ENCODE measurements at regions not wholly inside any gene's neighbourhood (a gene's known extent, or its start where the extent isn't known, plus 50 kb on each side); places are given as distances from the start of the nearest gene placed in this dataset.

DNA sequence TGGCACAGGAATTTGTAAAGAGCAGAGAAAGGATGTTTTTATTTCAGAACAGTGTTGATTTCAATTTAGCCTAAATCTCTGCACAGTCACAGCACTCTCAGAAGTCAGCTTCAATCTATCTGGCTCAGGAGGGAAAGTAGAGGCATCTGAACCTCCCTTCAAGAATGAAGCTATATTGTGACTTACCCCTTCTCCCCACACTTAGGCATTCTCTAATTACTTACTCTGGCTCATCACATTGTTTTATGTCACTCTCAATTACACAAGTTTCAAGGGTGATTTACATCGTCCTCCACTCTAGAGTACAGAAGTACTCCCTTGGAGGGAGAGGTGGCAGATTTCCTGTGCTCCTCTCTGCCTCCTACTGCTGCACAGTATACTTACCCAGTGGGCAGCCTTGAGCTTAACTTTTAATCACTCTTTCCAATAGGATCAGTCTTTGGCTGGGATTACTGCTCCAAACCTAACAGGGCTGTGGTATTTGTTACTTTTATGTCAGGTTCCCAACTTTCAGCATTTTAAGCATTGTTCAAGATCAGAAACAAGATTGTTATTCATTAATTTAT lies 211.4 kb downstream of the AASDHPPT start:
- no peak for TF ChIP-seq POLR2AphosphoS5 (IDR thresholded peaks at IDR 0.05)
- TF ChIP-seq, protein P1, sequence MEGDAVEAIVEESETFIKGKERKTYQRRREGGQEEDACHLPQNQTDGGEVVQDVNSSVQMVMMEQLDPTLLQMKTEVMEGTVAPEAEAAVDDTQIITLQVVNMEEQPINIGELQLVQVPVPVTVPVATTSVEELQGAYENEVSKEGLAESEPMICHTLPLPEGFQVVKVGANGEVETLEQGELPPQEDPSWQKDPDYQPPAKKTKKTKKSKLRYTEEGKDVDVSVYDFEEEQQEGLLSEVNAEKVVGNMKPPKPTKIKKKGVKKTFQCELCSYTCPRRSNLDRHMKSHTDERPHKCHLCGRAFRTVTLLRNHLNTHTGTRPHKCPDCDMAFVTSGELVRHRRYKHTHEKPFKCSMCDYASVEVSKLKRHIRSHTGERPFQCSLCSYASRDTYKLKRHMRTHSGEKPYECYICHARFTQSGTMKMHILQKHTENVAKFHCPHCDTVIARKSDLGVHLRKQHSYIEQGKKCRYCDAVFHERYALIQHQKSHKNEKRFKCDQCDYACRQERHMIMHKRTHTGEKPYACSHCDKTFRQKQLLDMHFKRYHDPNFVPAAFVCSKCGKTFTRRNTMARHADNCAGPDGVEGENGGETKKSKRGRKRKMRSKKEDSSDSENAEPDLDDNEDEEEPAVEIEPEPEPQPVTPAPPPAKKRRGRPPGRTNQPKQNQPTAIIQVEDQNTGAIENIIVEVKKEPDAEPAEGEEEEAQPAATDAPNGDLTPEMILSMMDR (IDR thresholded peaks at IDR 0.05), result no peak
- no peak for TF ChIP-seq POLR2A (IDR thresholded peaks at IDR 0.05)
- no peak for DNase-seq (ENCODE audit: low spot score)
- no peaks in the 10 kb centered on the region for H3K27me3 ChIP-seq (replicated peaks; ENCODE audit: insufficient read depth)
- WGBS, result 35% methylated on average over 1 of the region's 1 CpG
- H3K27ac ChIP-seq, result no peak overlapping the region
- H3K9me3 ChIP-seq, result no peaks in the 10 kb centered on the region
- intact Hi-C loops (cut with DNase I), result no loop called here
- no peaks in the 10 kb centered on the region for H3K4me1 ChIP-seq (replicated peaks)
- no peak overlapping the region for H3K4me3 ChIP-seq
- H3K36me3 ChIP-seq, result no peaks in the 10 kb centered on the region

DNA sequence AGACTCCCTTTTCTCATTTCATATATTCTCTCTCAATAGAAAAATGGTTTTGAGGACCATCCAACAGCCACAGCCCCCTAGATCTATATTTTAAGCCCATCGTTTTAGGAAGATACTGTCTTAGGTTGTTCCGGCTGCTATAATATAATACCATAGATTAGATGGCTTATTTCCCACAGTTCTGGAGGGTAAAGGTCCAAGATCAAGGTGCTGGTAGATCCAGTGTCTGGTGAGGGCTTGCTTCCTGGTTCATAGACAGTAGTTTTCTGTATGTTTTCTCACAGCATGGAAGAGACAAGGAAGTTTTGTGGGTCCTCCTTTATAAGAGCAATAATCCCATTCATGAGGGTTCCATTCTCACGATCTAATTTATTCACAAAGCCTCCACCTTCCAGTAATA lies 215.1 kb downstream of the AASDHPPT start:
- Histone ChIP-seq H3K27ac (no peak overlapping the region), H3K27me3 (replicated peaks; ENCODE audit: insufficient read depth) (no peaks in the 10 kb centered on the region), H3K9me3 (no peaks in the 10 kb centered on the region), H3K4me1 (replicated peaks) (no peaks in the 10 kb centered on the region), H3K36me3 (no peaks in the 10 kb centered on the region), H3K4me3 (no peak overlapping the region)
- intact Hi-C loops (cut with DNase I), result no loop called here
- DNase-seq (ENCODE audit: low spot score), result no peak
- 90% methylated on average over 3 of the region's 3 CpGs for WGBS
- TF ChIP-seq POLR2A (IDR thresholded peaks at IDR 0.05), result no peak
- TF ChIP-seq, protein P1 (IDR thresholded peaks at IDR 0.05), result no peak
- no peak for TF ChIP-seq POLR2AphosphoS5 (IDR thresholded peaks at IDR 0.05)

DNA sequence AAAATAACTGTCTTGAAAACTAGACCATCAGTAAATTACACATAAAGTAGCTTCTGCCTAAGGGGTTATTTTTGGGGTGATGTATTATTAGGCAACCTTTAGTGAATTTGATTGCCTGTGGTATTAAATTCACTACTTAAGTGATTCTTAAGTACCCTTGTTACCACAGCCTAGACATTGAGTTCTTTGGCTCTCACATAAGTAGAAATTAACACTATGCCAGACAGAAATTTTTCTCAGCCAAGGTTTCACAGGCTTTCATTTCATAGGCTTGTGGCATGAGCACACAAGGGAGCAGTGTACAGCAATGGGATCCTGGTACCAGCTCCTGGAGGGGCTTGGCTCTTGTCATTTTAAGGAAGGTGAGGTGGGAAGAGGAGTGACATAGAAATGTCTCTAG lies 218.5 kb downstream of the AASDHPPT start:
- TF ChIP-seq, protein P1 (IDR thresholded peaks at IDR 0.05), result no peak
- intact Hi-C loops (cut with DNase I), result no loop called here
- H3K4me3 ChIP-seq, result no peak overlapping the region

DNA sequence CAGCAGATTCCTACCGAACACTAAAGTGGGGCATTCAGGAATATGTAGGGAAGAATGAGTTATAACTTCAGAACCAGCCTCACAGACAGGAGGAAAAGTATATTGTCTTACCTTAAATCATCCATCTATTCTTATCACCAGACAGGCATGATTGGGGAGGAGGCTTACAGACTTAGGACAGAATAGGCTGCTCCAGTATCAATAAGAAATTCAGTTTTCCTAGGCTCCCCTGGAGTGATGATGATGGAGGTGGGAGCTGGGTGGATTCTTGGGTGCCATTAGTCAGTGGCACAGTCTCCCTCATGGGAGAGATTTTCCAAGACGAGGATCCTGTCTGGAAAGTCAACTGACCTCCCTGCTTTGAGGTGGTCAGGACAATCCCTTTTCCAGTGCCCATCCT lies 225.0 kb downstream of the AASDHPPT start:
- no peak for DNase-seq (ENCODE audit: low spot score)
- Histone ChIP-seq H3K9me3 (no peaks in the 10 kb centered on the region), H3K36me3 (no peaks in the 10 kb centered on the region), H3K4me3 (no peak overlapping the region), H3K4me1 (replicated peaks) (no peaks in the 10 kb centered on the region), H3K27ac (no peak overlapping the region), H3K27me3 (replicated peaks; ENCODE audit: insufficient read depth) (no peaks in the 10 kb centered on the region)
- 84% methylated on average over 2 of the region's 2 CpGs for WGBS
- TF ChIP-seq POLR2A (IDR thresholded peaks at IDR 0.05) (no peak), POLR2AphosphoS5 (IDR thresholded peaks at IDR 0.05) (no peak)
- TF ChIP-seq, protein P1 (IDR thresholded peaks at IDR 0.05), result no peak
- intact Hi-C loops (cut with DNase I), result no loop called here

More for the DNA sequence above, 218.5 kb downstream of the AASDHPPT start:
- Histone ChIP-seq H3K27ac (no peak overlapping the region), H3K27me3 (replicated peaks; ENCODE audit: insufficient read depth) (no peaks in the 10 kb centered on the region), H3K9me3 (no peaks in the 10 kb centered on the region), H3K4me1 (replicated peaks) (no peaks in the 10 kb centered on the region), H3K36me3 (no peaks in the 10 kb centered on the region)
- no peak for DNase-seq (ENCODE audit: low spot score)

DNA sequence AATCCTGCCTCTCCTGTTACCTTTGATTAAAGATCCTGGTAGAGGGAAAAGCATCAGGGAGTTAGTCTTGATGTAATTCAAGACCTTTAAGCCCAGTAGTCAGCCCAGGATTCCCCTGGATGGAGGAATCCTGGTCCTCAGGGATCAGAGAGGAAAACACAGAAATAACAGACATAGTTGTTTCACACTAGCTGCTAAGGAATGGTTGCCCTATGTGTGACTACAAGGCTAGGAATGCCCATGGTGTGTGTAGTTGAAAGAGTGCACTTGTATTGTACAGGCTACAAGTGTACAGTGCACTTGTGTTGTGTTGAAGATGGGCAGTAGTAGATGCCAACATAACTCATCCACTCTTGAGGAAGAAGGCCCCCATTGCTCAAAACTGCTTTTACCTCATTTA lies 226.8 kb downstream of the AASDHPPT start:
- intact Hi-C loops (cut with DNase I), result no loop called here

More for the DNA sequence above, 226.8 kb downstream of the AASDHPPT start:
- H3K27ac ChIP-seq, result no peak overlapping the region
- no peak for TF ChIP-seq POLR2AphosphoS5 (IDR thresholded peaks at IDR 0.05)
- TF ChIP-seq, protein P1 (IDR thresholded peaks at IDR 0.05), result no peak
- no peak for TF ChIP-seq POLR2A (IDR thresholded peaks at IDR 0.05)
- H3K36me3 ChIP-seq, result no peaks in the 10 kb centered on the region
- no peaks in the 10 kb centered on the region for H3K27me3 ChIP-seq (replicated peaks; ENCODE audit: insufficient read depth)
- H3K4me3 ChIP-seq, result no peak overlapping the region
- H3K9me3 ChIP-seq, result no peaks in the 10 kb centered on the region
- no peak for DNase-seq (ENCODE audit: low spot score)
- H3K4me1 ChIP-seq (replicated peaks), result no peaks in the 10 kb centered on the region

Measured in prostate gland (tissue), 2 donors.